Psoas muscle (tissue), 7 donors: ENCODE measurements at regions not wholly inside any gene's neighbourhood (a gene's known extent, or its start where the extent isn't known, plus 50 kb on each side); places are given as distances from the start of the nearest gene placed in this dataset.

Experiments
- ATAC-seq, 4 donors: fragments of 200-7000 bp; cut with Tn5 transposase; one replicate each; pipeline ENCODE4 v1.9.1; 2020; ENCODE audit warnings: moderate library complexity in 3 of 4, mild to moderate bottlenecking in 2 of 4
- DNase-seq, 2 donors: peaks; one replicate each; pipeline ENCODE4 v3.0.0-alpha.2; 2020
- H3K27ac ChIP-seq: fragments of 200-600 bp; one replicate; pipeline ENCODE4 v1.8.0; 2022
- H3K27me3 ChIP-seq, 3 donors: fragments of 200-600 bp in 1 of 3; one replicate each; pipeline versions ENCODE4 v1.6.1 to v1.8.0; 2013 to 2022; ENCODE audit warnings: low read length in 2 of 3, mild to moderate bottlenecking in 2 of 3, moderate library complexity in 1 of 3; ENCODE audit not compliant: insufficient read depth in 3 of 3
- H3K36me3 ChIP-seq, 2 donors: fragments of 200-600 bp in 1 of 2; one replicate each; pipeline versions ENCODE4 v1.6.1 to v1.8.0; 2013 to 2022; ENCODE audit warnings: low read depth in 1 of 2, mild to moderate bottlenecking in 1 of 2, moderate library complexity in 1 of 2; ENCODE audit not compliant: insufficient read depth in 1 of 2
- H3K4me1 ChIP-seq: fragments of 200-600 bp; one replicate; pipeline ENCODE4 v1.8.0; 2022
- H3K4me3 ChIP-seq: fragments of 200-600 bp; one replicate; pipeline ENCODE4 v1.8.0; 2022; ENCODE audit warnings: mild to moderate bottlenecking
- H3K9me3 ChIP-seq: fragments of 200-600 bp; one replicate; pipeline ENCODE4 v1.8.0; 2022
- WGBS, 3 donors: extraction: QIAGEN DNeasy Blood & Tissue Kit; methylation state at CpG; one replicate each; pipeline versions ENCODE4 v1.1.6 to v1.1.7; 2013; 5-methylcytosine and 5-hydroxymethylcytosine counted together
- intact Hi-C, 2 donors: fragments of 100-400 bp; cut with DNase I; formaldehyde crosslinking; loops; one replicate each; pipeline versions ENCODE4 v1.11.0 to v1.14.2; 2022
- TF ChIP-seq, protein P1 (sequence below): fragments of 200-600 bp; IDR thresholded peaks from one replicate; pipeline ENCODE4 v1.8.0; 2022; ENCODE audit warnings: antibody characterized with exemption
- donor health status: healthy with polysubstance abuse.
- donor health status: DM: no; HTN: no; CAD: no; lungs with moderate emphysema.
- donor health status: Bipolar disorder and iron deficiency.
- donor health status: healthy.
- donor health status: DM: yes; HTN: yes; CAD: no.
- donor health status: DM: no; HTN: no; CAD: no.
- donor health status: DM: yes; HTN: yes; CAD: no.

DNA sequence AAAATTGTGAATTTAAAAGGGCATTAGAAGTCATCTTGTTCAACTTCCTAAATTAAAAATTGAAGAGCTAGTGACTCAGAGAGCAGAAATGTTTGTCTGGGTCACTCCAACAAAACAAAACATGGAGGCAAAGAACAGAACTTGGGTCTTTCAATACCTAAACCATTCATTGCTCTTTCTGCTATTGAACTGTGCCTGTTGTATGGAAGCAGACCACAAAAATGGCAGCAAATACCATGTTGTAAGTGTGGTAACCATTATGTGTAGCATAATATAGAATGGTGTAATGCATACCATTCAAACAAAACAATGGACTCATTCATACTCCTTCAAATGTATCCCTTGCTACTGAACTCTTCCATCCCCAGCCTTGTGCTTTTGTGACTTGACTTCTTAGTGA lies 360.2 kb upstream of the NRG3 start:
- ATAC-seq (no peak), DNase-seq (no peak)
- intact Hi-C loops: no loop called here
- no peaks in the 10 kb centered on the region for H3K36me3 ChIP-seq
- H3K27ac ChIP-seq: no peak overlapping the region
- no peak overlapping the region for H3K4me3 ChIP-seq
- H3K27me3 ChIP-seq: no peaks in the 10 kb centered on the region
- H3K9me3 ChIP-seq: no peaks in the 10 kb centered on the region
- TF ChIP-seq, protein P1, sequence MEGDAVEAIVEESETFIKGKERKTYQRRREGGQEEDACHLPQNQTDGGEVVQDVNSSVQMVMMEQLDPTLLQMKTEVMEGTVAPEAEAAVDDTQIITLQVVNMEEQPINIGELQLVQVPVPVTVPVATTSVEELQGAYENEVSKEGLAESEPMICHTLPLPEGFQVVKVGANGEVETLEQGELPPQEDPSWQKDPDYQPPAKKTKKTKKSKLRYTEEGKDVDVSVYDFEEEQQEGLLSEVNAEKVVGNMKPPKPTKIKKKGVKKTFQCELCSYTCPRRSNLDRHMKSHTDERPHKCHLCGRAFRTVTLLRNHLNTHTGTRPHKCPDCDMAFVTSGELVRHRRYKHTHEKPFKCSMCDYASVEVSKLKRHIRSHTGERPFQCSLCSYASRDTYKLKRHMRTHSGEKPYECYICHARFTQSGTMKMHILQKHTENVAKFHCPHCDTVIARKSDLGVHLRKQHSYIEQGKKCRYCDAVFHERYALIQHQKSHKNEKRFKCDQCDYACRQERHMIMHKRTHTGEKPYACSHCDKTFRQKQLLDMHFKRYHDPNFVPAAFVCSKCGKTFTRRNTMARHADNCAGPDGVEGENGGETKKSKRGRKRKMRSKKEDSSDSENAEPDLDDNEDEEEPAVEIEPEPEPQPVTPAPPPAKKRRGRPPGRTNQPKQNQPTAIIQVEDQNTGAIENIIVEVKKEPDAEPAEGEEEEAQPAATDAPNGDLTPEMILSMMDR: no peak
- H3K4me1 ChIP-seq: no peaks in the 10 kb centered on the region

DNA sequence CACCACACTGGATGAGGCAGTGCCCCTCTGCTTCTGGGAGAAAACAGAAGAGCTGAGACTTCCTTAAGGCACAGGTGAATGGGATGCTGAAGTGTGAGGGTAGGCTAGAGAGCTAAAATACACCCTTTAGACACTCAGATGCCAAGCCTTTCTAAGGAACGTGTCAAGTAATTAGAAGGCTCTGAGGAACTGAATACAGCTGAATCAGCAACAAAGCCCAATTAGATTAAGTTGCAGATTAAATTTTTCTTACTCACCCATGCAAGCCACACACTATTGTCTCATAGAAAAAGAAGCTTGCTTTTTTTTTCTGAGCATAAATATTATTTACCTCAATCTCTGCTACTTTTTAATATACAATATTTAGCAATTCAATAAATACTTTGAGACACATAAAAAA lies 354.3 kb upstream of the NRG3 start:
- TF ChIP-seq, protein P1: no peak
- Histone ChIP-seq H3K4me3 (no peak overlapping the region), H3K27ac (no peak overlapping the region), H3K36me3 (no peaks in the 10 kb centered on the region), H3K9me3 (no peaks in the 10 kb centered on the region), H3K27me3 (no peaks in the 10 kb centered on the region), H3K4me1 (no peaks in the 10 kb centered on the region)
- ATAC-seq: no peak
- no peak for DNase-seq
- 51 to 77% (median 69%) methylated on average over 1 of the region's 1 CpG for WGBS, 3 donors
- intact Hi-C loops: no loop called here

DNA sequence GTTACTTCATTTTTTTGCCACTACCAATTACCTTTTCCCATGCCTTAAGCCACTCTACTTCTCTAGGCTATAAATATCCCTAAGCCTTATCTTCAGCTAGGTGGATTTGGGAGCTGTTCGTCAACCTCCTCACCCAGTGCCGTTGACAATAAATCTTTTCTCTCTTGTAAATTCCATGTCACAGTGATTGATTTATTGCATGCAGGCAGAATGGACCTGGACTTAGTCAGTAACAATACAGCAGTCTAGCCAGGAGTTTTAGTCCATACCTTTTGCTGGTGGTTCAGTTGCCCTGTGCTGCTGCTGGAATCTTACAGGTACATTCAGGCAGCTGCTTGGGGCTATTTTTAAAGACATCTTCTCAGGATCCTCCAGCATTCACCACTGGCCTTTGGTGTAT lies 350.5 kb upstream of the NRG3 start:
- 57 to 69% (median 59%) methylated on average over 2 of the region's 2 CpGs for WGBS, 3 donors
- intact Hi-C loops: no loop called here
- H3K27ac ChIP-seq: no peak overlapping the region

DNA sequence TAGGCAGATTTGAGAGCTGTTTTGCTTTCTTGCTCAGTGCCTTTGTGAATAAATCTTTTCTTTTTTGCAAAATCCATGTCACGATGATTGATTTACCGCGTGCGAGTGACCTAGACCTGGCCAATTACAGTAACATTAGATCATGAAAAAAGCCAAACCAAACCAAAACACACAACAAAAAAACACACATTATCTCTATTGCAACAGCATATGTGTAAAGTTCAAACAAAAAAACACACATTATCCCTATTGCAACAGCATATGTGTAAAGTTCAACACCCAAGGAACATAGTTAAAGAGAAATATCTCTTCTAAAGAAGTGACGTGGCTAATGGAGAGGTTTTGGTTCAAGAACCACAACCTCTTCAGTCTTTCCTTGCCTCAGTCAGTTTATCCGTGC lies 342.6 kb upstream of the NRG3 start:
- TF ChIP-seq, protein P1: no peak
- DNase-seq: no peak
- no peaks in the 10 kb centered on the region for H3K9me3 ChIP-seq
- H3K27ac ChIP-seq: no peak overlapping the region
- no peaks in the 10 kb centered on the region for H3K4me1 ChIP-seq
- ATAC-seq: no peak
- H3K36me3 ChIP-seq: no peaks in the 10 kb centered on the region
- intact Hi-C loops: no loop called here
- H3K4me3 ChIP-seq: no peak overlapping the region
- 86 to 89% (median 86%) methylated on average over 6 of the region's 6 CpGs for WGBS, 3 donors
- H3K27me3 ChIP-seq: no peaks in the 10 kb centered on the region

More for the DNA sequence above, 350.5 kb upstream of the NRG3 start:
- Histone ChIP-seq H3K36me3 (no peaks in the 10 kb centered on the region), H3K27me3 (no peaks in the 10 kb centered on the region), H3K4me3 (no peak overlapping the region), H3K9me3 (no peaks in the 10 kb centered on the region), H3K4me1 (no peaks in the 10 kb centered on the region)
- DNase-seq (no peak), ATAC-seq (no peak)
- TF ChIP-seq, protein P1: no peak

DNA sequence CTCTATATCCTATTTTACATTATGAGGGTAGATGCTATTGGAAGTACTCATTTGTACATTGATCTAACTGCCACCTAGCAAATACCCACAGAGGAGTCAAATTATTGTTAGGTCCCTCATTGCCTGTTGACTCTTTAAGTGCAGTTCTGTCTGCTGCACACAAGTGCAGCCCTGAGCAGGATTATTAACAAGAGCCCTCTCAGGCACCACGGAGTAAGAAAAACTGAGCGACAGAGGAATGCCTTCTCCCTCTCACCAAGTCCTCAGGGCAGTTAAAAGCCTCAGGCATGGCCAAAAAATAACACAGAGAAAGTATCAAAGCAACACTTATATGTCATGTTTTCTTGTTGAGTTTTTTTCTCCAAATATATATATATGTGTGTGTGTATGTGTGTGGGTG lies 340.0 kb upstream of the NRG3 start:
- DNase-seq (no peak), ATAC-seq (no peak)
- 75 to 77% (median 77%) methylated on average over 2 of the region's 2 CpGs for WGBS, 3 donors
- Histone ChIP-seq H3K36me3 (no peaks in the 10 kb centered on the region), H3K27me3 (no peaks in the 10 kb centered on the region), H3K9me3 (no peaks in the 10 kb centered on the region), H3K4me3 (no peak overlapping the region), H3K27ac (no peak overlapping the region), H3K4me1 (no peaks in the 10 kb centered on the region)
- intact Hi-C loops: no loop called here
- TF ChIP-seq, protein P1: no peak
